ENCODE measurements at regions not wholly inside any gene's neighbourhood (a gene's known extent, or its start where the extent isn't known, plus 50 kb on each side); places are given as distances from the start of the nearest gene placed in this dataset.

DNA sequence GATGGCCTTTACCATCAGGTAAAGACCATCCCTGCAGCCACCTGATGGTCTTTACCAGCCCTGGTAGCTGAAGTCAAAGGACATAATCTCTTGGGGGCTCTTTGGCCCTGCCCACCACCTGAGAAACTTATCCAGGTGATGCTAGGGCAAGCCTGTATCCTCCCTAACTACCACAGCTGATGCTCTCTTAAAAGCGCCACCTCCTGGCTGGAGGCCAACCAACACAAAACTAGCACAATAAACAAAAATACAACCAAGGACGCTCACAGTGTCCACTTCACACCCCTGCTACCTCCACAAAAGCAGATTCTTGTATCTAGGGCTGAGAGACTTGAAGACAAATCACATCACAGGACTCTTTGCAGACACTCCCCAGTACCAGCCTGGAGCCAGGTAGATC, 357.1 kb upstream of the POU3F1 start:
- DNase-seq (ENCODE audit: low read depth, low spot score): no peak
- H3K4me3 ChIP-seq (ENCODE audit: low read depth, low read length): no peak overlapping the region
- in situ Hi-C loops (cut with HindIII; ENCODE audit: low sequenced_read_pairs): no loop called here
- TF ChIP-seq, protein P1, sequence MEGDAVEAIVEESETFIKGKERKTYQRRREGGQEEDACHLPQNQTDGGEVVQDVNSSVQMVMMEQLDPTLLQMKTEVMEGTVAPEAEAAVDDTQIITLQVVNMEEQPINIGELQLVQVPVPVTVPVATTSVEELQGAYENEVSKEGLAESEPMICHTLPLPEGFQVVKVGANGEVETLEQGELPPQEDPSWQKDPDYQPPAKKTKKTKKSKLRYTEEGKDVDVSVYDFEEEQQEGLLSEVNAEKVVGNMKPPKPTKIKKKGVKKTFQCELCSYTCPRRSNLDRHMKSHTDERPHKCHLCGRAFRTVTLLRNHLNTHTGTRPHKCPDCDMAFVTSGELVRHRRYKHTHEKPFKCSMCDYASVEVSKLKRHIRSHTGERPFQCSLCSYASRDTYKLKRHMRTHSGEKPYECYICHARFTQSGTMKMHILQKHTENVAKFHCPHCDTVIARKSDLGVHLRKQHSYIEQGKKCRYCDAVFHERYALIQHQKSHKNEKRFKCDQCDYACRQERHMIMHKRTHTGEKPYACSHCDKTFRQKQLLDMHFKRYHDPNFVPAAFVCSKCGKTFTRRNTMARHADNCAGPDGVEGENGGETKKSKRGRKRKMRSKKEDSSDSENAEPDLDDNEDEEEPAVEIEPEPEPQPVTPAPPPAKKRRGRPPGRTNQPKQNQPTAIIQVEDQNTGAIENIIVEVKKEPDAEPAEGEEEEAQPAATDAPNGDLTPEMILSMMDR (IDR thresholded peaks at IDR 0.05; ENCODE audit: low read depth, low read length): no peak

DNA sequence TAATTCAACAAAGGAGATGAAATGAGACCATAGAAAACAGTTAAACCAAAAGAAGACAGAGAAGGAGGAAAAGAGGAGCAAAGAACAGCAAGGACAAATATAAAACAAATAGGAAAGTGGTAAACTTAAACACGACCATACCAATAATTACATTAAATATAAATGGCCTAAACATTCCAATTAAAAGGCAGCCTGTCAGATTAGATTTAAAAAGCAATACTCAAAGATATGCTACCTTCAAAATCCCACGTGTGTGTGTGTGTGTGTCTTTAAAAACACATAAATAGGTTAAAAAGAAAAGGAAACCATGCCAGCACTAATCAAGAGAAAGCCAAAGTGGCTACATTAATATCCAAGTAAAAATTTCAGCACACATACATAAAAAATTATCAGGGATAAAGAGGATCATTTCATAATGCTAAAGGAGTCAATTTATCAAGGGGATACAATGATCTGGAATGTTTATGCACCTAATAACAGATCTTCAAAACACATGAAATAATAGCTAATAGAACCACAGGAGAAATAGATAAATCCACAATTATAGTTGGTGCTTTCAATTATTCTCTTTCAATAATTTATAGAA, 355.7 kb upstream of the POU3F1 start:
- no peak overlapping the region for H3K4me3 ChIP-seq (ENCODE audit: low read depth, low read length)
- TF ChIP-seq, protein P1 (IDR thresholded peaks at IDR 0.05; ENCODE audit: low read depth, low read length): no peak
- in situ Hi-C loops (cut with HindIII; ENCODE audit: low sequenced_read_pairs): no loop called here

DNA sequence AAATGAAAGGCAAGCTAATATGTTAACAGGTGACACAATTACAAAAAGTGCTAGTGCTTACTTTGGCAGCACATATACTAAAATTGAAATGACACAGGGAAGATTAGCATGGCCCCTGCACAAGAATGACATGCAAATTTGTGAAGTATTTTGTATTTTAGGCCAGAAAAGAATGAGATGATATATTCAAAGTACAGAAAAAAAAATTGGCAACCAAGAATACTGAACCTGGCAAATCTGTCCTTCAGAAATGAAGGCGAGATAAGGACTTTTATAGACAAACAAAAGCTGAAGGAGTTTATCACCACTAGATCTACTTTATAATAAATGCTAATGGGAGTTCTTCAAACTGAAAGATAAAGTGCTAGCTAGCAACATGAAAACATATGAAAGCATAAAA, 350.0 kb upstream of the POU3F1 start:
- TF ChIP-seq, protein P1 (IDR thresholded peaks at IDR 0.05; ENCODE audit: low read depth, low read length): no peak
- in situ Hi-C loops (cut with HindIII; ENCODE audit: low sequenced_read_pairs): no loop called here
- H3K4me3 ChIP-seq (ENCODE audit: low read depth, low read length): no peak overlapping the region
- DNase-seq (ENCODE audit: low read depth, low spot score): no peak

More for the DNA sequence above, 355.7 kb upstream of the POU3F1 start:
- no peak for DNase-seq (ENCODE audit: low read depth, low spot score)

DNA sequence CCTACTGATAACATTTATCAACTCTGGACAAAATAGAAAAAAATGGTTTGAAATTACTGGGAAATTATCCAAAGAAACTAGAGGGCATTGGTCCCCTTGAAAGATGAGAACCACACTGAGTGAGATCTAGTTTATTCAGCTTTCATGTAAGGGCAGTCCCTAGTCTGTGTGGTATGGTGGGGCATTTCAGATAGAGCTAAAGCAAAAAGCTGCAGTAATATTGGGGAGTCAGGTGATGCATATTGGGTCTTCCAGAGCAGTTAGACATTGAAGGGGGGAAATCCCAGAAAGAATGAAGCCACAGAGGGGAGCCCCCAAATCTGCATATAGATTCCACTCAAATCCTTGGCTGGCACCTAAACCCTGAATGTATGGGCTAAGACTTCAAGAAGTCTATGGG, 347.7 kb upstream of the POU3F1 start:
- TF ChIP-seq, protein P1 (IDR thresholded peaks at IDR 0.05; ENCODE audit: low read depth, low read length): no peak
- in situ Hi-C loops (cut with HindIII; ENCODE audit: low sequenced_read_pairs): no loop called here
- no peak overlapping the region for H3K4me3 ChIP-seq (ENCODE audit: low read depth, low read length)
- no peak for DNase-seq (ENCODE audit: low read depth, low spot score)

DNA sequence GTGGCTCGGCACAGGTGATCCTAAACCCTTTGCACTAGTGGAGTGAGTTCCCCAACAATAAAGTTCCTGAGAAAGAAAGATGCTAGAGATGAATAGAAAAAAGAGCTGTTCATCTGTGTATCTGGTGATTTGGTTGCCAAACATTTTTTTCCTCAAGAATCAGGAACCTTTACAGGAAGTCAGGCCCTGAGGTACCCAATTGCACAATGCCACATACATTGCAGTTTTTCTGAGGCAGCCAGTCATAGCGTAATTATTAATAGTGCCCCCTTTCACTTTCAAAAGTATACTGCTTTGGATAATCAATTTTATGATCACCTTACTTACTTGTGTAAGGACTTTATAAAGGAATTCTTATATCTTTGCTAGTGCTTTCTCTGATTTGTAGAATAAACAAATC, 346.3 kb upstream of the POU3F1 start:
- DNase-seq (ENCODE audit: low read depth, low spot score): no peak
- in situ Hi-C loops (cut with HindIII; ENCODE audit: low sequenced_read_pairs): no loop called here
- TF ChIP-seq, protein P1 (IDR thresholded peaks at IDR 0.05; ENCODE audit: low read depth, low read length): no peak
- H3K4me3 ChIP-seq (ENCODE audit: low read depth, low read length): no peak overlapping the region

DNA sequence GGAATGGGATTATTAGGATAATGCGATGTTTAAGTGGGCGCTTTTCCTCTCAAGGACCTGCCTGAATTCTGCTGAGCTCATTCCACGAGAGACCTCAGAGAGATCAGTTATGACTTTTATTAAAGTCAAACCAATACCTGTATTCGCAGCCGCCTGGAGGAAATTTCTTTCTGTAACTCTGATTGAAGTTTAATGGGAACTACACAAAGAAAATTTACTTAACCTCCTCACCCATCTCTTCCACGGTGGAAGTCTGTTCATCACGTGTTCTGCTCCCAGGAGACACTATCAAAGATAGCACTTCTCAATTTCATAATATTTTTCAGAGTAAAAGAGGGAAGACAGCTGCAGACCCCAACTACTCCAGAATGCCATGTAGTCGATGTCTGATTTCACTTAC, 334.7 kb upstream of the POU3F1 start:
- no peak overlapping the region for H3K4me3 ChIP-seq (ENCODE audit: low read depth, low read length)
- in situ Hi-C loops (cut with HindIII; ENCODE audit: low sequenced_read_pairs): no loop called here
- TF ChIP-seq, protein P1 (IDR thresholded peaks at IDR 0.05; ENCODE audit: low read depth, low read length): no peak
- DNase-seq (ENCODE audit: low read depth, low spot score): no peak

DNA sequence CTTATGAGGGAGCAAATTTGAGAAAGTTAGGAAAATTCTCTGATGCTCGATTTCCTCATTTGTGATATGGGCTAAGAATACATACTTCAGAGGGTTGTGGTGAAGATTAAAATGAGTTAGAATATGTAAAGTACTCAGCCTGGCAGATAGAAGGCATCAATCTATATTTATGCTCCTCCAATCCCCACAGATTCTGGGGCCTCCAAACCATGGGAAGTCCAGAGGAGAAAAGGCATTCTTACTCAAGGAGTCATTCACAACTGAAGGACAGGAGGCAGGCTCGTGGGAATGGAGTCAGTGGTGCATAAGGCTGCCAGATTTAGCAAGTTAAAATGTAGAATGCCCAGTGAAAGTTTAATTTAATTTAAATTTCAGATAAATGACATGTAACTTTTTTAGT, 330.0 kb upstream of the POU3F1 start:
- TF ChIP-seq, protein P1 (IDR thresholded peaks at IDR 0.05; ENCODE audit: low read depth, low read length): no peak
- in situ Hi-C loops (cut with HindIII; ENCODE audit: low sequenced_read_pairs): no loop called here
- H3K4me3 ChIP-seq (ENCODE audit: low read depth, low read length): no peak overlapping the region
- DNase-seq (ENCODE audit: low read depth, low spot score): no peak

All from astrocyte of the spinal cord (primary cell).